HG02763 (cell line): ENCODE measurements at regions not wholly inside any gene's neighbourhood (a gene's known extent, or its start where the extent isn't known, plus 50 kb on each side); places are given as distances from the start of the nearest gene placed in this dataset.

ENCODE experiments used
- ATAC-seq: cut with Tn5 transposase; IDR thresholded peaks from one replicate; pipeline ENCODE4 v1.9.1; 2021; ENCODE audit warnings: mild to moderate bottlenecking, moderate library complexity; ENCODE audit not compliant: unreplicated experiment

DNA sequence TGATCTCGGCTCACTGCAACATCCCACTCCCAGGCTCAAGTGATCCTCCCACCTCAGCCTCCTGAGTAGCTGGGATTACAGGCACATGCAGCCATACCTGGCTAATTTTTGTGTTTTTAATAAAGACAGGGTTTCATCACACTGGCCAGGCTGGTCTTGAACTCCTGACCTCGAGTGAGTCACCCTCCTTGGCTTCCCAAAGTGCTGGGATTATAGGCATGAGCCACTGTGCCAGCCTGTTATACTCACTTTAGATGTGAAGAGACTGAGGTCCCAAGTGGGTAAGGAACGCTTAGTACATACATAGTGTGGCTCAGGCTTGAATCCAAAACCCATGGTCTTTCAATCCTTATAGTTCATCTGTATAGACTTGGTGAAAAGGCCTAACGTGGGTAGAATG, 63.7 kb upstream of the EPS8L3 start:
- no peak for ATAC-seq

DNA sequence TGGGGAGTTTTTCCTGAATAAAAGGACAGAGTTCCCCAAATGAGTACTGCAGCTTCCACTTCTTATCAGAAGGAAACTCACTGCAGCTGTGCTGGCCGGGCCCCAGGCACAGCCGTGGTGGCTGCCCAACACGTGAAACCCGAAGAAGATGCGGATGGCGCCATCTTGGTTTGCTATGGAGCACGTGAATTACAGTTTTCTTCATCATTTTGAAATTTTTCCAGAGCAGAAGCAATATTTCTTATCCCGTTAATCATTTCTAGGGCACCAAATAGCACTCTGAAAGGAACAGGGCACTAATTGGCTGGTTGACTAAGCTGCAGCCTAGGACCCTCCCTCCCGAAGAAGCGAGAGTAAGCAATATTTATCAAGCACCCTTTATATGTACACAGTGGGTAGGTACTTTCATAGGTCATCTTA, 63.2 kb upstream of the EPS8L3 start:
- ATAC-seq = no peak

DNA sequence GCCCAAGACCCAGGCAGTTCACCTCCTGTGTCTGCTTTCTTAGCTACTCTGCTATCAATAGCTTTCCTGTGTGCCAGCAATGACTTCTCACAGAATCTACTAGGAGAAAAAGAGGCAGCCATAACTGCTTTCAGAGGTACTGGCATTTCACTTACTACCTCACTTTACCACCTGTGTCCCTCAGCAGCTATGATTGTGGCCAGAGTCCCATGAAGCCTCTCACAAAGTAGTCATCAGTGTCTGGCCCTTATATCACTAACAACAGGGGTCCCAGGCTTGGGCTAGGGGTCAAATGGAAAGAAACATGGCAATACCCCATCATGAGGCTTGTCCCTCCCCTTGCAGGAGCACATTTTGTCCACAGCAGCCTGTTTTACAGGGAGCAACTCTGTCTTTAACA, 62.7 kb upstream of the EPS8L3 start:
- no peak for ATAC-seq

DNA sequence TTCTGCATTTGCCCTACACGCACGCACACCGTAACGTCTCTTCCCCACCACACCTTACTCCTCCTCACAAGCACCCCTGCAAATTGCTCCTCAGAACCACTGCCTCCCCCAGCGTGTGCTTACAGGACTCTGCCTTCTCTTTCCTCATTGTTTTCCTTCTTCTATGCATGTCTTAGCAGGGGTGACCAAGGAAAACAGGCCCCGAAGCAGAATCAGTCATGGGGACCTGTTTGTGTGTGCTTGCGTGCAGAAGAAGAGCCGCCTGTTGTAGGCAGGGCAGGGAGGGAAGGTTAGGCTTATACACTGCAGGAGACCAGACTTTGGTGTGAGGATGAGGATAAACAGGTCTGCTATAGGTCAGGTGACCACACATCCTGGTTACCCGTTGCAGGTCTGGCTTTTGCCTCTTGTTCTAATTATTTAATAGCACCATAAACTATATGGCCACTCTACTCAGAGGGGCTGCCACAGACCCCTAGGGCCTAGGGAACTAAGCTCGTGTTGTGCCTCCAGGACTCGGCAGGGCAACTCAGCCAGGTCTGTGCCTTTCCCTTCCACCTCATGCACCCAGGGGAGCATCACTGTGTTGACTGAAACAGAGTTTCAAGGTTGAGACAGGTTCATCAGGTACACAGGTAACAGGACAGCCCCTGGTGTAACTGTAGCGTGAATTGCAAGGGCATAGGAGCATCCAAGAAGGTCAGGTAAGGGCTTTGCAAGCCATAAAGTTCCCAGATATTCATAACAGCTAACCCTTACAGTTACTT, 60.8 kb upstream of the EPS8L3 start:
- no peak for ATAC-seq

DNA sequence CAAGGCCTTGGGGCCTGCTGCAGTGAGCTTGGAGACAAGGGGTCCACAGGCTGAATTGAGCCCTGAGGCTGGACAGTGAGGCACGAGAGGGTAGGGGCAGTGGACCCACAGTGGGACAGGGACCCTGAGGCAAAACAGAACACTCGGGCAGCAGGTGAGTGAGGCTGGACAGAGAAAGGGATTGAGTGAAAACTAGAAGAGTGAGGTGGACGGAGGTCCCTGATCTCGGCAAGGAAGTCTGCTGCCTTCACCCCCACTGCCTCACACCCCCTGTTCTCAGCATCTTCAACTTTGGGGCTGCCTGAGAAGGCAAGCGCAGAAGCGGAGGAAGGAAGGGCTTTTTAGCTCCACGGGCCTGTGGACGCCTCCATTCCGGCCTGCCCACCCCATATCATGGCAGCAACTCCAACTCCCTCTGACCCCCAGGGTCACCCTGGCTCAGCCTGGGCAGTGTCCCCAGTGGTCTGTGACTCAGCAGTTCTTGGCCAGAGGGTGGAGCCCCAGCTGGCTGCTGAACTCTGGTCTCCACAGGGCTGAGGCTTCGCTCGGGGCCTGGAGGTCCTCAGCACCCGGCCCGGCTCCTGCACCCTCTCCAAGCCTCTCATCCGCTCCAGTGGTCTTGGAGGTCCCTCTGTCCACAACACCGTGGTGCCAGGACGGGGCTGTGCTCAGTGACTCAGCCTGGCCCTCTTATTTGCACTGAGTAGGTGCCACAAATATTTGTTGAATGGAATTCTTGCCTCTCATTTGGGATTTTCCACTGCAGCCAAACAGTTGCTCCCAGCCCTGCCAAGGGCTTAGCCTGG, 60.0 kb upstream of the EPS8L3 start:
- no peak for ATAC-seq

DNA sequence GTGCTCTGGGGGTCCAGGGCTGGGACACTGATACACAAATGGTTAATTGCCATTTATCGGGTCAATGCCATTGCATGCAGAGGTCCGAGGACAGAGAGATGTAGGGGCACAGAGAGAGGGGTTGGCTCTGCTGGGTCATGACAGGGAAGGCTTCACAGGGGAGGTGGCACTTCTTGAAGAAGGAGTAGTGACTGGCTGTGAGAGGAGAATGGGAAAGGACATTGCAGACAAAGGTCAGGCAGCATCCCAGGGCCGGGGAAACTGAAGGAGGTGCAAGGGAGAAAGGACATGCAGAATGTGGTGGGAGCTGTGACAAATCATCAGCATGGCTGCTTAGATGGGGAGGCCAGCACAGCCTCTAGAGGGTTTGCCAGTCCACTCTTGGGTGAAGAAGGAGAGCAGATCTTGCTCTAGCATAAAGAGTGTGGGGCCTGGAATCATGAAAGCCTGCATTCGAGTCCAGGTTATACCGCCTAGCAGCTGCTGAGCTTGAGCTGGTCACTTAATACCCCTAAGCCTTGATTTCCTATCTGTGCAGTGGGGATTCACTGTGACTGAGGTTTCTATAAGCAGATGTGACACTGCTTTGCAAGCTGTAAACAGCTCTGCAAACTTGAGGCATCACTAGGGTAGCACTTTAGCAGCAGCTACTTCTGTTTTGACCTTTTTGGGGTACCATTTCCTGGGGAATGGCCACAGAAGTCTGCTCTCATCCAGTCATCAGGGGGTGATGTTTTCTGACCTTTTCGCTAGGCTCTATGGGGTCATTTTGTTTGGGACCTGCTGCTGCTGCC, 59.2 kb upstream of the EPS8L3 start:
- no peak for ATAC-seq

DNA sequence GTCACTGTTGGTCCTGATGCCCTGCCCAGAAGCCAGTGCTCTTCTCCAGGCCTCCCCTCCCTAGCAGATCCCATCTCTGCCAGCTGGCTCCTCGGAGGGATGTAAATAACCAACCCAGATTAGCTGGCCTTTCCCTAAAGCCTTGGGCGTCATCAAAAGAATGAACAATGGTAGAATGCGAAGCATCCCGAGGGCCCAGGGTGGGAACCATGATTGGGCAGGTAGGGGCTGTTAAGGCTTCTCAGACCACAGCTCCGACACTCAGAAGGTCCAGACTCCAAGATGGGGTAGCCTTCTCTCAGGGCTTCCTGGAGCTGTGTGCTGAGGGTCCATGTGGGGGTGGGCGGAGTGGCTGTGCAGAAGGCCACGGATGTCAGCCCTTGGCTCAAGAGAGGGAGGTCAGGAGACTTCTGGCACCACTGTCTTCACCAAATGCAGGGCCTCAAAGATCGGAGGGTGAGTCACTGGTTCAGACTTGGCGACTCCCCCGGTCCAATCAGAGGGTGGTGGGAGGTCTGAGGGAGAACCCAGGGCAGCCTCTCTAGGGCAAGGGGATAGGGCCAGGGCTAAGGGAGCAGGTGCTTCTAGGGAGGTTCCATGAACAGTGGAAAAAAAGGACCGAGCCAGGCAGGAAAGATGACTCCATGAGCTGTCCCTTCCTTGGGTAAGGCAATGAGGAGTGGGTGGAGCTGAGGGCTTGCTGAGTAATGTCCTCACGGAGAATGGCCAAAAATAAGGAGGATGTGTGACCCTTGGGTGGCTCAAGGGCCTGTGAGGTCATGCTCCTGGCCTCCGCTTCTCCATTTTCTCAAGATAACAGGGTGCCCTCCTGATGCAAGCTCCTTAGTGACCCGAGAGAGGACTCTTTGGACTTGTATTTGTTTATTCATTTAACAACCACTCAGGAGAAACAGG, 58.4 kb upstream of the EPS8L3 start:
- no peak for ATAC-seq

DNA sequence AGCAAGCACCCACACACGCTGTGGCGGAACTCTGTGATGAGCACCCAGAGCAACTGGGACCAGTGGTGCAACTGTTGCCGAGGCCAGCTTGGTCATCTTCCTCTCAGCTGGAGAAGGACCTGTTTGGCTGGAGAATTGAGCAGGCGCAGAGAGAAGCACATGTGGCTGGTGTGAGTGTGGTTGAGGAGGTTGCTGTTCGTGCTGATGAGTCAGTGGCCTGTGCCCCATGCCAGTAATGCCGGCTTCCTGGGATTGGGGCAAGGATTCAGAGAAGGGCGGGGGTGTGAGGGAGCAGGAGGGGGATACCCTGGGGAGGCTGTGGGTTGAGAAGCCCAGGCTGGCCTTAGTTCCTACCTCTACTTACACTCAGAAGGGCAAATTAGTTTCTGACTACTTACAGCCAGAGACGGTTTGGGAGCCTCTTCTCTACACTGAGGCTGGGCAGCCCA, 57.5 kb upstream of the EPS8L3 start:
- ATAC-seq = no peak

DNA sequence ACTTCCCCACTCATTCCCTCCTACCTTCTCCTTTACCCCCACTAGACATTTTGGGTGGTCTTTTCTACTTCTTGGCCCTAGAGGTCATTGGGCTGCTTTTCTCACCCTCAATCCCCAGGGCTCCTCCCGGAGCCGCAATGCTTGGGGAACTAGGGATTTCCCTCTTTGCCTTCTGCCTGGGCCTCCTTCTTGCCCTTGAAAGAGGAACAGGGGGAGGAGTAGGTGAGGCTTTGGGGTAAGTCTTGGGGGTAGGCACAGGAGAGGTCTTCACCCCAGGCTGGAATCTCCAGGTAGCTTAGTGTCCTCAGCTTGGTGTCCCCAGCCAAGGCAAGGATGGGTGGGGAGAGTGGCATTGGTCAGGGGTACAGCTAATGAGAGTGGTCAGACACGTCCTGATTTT, 56.2 kb upstream of the EPS8L3 start:
- no peak for ATAC-seq

DNA sequence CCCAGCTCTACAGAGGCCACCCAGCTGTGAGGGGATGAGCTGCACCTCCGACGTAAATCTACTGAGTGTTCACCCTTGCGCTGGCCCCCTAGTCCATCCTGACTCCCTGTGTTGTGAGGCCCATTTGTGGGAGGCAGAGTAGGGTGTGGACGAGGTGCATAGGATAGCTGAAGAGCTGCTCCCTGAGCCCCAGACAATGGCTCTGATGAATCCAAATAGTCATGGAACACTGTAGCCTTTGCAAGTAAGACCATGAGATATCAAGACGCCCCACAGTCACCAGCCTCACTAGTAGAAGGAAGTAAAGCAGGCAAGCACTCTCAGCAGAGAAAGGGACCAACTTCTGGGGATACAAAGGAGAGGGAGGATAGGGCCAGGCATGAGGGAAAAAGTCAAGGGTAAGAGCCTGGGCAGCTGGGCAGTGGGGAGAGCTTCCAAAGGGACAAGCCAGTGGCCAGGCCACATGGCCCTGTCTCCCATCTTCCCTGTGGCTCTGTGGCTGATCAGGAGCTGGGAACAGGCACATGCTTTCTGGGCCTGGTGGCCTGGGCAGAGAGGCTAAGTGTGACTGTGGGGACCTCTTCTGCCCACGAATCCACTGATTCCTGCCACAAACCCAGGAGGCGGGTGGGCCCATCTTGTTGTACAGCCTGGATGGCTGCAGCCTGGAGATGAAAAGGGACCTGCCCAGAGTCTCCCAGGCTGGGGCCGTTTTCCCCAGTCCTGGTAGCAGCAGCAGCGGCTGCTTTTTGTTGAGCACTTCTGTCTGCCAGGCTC, 55.5 kb upstream of the EPS8L3 start:
- no peak for ATAC-seq

DNA sequence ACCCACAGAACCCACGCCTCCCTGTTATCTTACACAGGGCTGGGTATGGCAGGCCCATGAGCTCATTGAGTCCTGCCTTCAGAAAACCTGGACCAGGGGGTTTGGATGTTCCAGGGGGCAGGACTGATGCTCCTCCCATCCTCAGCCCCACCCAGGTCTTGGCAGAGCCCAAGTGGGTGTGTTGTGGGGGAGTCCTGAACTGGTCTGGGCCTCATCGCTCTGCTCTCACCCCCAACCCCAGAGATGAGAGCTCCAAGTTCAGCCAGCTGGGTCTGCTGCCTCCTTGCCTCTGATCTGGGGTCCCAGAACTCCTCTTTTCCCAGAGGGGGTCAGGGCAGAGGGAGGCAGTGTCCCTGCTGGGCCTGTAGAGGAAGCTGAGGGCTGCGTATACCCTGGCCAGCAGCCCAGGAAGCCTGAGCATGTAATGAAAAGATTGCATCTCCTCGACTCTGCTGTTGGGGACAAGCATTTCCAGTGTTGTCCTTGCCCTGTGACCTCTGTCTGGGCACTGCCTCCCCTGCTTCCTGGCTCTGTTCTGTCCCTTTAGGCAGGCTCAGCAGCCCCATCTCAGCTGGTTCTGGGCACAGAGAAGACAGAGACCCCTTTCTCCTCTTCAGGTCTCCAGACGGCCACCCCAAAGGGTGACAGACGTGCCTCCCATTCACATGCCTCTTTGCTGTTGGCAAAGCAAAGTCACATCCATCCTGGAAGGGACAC, 54.7 kb upstream of the EPS8L3 start:
- ATAC-seq = no peak

DNA sequence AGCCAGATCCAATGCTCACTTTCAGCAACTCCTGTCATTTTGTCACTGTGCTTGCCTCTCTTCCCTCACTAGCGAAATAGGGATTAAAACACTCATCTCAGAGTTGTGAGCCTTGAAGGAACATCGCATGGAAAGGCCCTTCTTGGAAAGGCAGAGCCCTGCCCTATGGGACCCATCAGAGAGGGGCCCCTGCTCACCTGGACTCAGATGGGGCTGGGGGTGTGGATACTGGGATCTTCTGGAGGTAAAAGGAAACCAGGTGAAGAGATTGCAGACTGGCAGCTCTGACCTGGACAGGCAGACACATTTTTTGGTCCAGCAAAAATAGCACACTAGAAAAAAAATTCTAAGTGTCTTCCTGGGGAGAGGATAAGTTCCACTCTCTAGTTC, 54.2 kb upstream of the EPS8L3 start:
- no peak for ATAC-seq

DNA sequence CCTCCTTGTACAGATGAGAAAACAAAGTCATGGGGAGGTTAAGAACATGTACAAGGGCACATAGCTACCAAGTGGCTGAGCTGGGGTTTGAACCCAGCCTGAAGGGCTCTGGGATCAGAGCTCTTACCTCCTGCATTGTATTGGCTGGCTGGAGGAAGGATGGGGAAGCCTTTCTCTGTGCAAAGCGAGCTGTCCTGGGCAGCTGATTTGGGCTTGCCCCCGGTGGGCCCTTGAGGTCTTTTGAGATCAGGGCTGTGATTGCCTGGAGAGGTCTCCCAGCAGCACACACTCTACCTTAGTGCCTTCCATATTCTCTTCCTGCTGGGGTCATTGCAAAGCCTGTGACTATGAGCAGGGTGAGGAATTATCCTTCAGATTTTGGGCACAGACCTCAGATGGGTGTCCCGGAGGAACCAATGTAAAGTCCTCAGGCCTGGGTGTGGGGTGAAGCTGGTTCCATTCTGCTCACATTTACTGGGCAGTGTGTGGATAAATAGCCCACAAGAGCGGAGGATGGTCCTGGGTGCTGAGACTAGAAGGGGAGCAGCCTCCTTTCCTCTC, 53.3 kb upstream of the EPS8L3 start:
- no peak for ATAC-seq

DNA sequence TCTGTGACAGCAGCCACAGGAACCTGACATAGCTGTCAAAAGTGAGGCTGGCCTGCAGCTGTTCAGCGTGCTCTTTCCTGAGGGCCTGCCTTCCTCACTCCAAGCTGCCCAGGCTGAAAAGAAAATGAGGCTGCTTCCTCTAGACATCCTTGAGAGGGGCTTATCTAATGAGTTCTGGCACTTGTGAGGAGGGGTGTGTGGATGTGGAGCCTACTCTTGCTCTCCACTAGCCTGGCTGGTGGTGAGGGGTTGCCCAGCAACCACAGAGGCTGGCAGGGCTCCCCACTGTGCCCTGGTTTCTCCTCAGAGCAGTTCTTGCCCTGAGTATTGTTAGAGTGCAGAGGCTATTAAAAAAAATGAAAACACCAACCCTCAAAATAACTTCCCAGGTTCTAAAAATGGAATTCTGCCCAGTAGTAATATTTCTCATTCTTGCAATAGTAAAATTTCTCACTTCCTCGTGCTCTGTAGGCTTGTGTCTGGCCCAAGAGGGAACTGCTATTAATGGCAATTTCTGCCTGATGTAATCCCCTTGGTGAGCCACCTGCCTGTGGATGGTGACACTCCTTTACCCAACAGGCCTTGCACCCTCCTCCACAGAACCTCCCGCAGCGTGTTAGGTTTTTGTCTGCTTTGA, 52.6 kb upstream of the EPS8L3 start:
- ATAC-seq = peak; percentile 82

DNA sequence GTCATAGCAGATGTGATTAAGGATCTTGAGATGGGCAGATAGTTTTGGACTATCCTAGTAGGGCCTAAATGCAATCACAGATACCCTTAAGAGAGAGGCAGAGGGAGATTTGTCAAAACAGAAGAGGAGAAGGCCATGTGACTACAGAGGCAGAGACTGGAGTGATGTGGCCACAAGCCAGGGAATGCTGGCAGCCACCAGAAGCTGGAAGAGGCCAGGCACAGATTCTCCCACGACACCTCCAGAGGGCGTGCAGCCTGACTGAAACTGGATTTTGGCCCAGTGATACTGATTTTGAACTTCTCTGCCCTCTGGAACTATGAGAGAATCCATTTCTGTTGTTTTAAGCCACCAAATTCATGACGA, 52.1 kb upstream of the EPS8L3 start:
- no peak for ATAC-seq

DNA sequence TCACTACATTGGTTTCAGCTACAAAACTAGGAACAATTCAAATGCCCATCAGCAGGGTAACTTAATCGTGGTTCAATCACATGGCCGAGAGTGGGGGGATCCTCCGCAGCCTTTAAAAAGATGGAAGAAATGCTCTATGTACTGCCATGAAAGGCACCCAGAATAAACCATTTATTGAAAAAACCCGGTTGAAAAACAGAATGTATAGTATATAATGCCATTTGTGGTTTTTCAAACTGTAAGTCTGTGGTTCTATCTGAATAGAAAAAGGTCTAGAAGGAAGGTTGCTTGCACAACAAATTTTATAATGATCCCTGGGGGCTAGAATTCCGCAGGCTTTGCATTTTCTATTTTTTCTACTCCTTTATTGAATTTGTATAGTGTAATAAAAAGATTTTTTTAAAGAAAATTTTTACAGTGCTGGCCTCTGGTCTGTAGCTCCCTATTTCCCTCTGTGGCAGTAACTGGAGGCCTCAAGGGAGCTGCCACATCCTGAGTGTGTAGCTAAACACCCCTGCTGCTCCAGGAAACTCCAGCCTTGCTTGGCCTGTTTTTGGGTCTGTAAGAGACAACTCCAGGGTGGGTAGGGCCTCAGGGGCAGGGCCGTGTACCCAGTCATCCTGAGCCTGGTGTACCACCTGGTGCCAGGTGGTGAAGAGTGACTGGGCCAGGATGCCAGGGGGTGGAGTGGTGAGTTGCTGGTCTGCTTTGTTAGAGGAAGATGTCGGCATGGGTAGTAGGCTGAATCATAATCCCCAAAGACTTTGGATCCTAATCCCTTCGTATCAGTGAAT, 51.5 kb upstream of the EPS8L3 start:
- no peak for ATAC-seq

DNA sequence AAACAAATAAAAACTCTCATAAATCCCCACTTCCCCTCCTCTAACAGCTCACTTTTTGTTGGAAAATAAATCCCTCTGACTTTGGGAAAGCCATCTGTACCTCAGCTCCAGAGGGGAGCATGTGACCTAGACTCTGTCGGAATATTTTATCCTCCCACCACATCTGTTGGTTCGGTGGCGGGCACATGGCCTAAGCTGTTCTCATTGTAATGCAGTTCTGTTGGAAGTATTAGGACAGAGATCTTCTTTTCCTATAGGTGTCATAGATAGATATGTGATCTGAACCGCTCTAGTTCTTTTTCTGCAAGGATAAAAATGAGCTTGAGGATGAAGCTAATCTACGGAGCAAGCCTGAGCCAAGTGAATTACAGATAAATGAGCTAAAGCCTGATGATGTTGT, 50.5 kb upstream of the EPS8L3 start:
- ATAC-seq = no peak
